Activated B cell treated with CpG ODN at 0.5 μM for 24 hours (primary cell): ENCODE measurements at regions not wholly inside any gene's neighbourhood (a gene's known extent, or its start where the extent isn't known, plus 50 kb on each side); places are given as distances from the start of the nearest gene placed in this dataset.

Experiments
- ATAC-seq: fragments of 200-7000 bp; cut with Tn5 transposase; one replicate; pipeline ENCODE4 v1.10.0; 2021; ENCODE audit warnings: low read depth, mild to moderate bottlenecking, moderate library complexity
- CTCF ChIA-PET: fragments of 350-600 bp; sonication (Branson Sonifier 250); formaldehyde crosslinking; loops from one replicate; lab custom pipeline; 2021; ENCODE audit warnings: antibody characterized with exemption; lab: Charles Lee
- POLR2A ChIA-PET: fragments of 350-600 bp; sonication (Branson Sonifier 250); formaldehyde crosslinking; loops from one replicate; lab custom pipeline; 2021; ENCODE audit warnings: antibody characterized with exemption; lab: Charles Lee
- DNase-seq: peaks from one replicate; pipeline ENCODE4 v3.0.0; 2022
- H3K27ac Mint-ChIP-seq: one replicate; pipeline ENCODE4 v1.8.0; 2020; ENCODE audit warnings: mixed read lengths
- H3K27me3 Mint-ChIP-seq: one replicate; pipeline ENCODE4 v1.8.0; 2021; ENCODE audit warnings: mixed read lengths
- H3K36me3 Mint-ChIP-seq: one replicate; pipeline ENCODE4 v1.8.0; 2021; ENCODE audit warnings: low read depth, mixed read lengths
- H3K4me1 Mint-ChIP-seq: one replicate; pipeline ENCODE4 v1.8.0; 2021; ENCODE audit warnings: mixed read lengths
- H3K4me3 Mint-ChIP-seq: one replicate; pipeline ENCODE4 v1.8.0; 2020; ENCODE audit warnings: mild to moderate bottlenecking, mixed read lengths
- H3K9me3 Mint-ChIP-seq: one replicate; pipeline ENCODE4 v1.8.0; 2020; ENCODE audit warnings: mixed read lengths
- CTCF ChIP-seq: fragments of 200-600 bp; IDR thresholded peaks from one replicate; pipeline ENCODE4 v1.8.0; 2022; ENCODE audit warnings: antibody characterized with exemption, mild to moderate bottlenecking
- intact Hi-C: fragments of 100-400 bp; cut with micrococcal nuclease; formaldehyde crosslinking; loops from one replicate; pipeline ENCODE4 v1.15.1; 2024

DNA sequence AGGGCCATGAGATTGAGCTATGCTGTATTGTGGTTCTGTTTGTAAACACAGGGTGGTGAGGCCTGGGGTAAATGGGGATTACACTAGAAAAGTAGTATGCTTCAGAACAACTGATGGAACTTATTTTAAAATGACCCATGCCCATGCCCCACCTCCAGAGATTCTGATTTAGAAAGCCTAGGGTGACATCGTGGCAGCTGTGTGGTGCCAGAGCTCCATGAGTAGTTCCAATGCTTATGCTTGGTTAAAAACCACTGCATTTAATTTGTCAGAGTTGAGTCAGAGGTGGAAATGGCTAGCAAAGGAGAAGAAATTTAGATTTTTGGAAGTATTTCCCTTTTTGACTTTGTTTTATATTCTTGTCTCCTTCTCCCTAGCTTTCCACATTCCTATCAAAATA, 63.4 kb upstream of the PDE5A start:
- ATAC-seq = no peak
- Mint-ChIP-seq H3K9me3 (peaks cover 12% of the 10 kb centered on the region), H3K27me3 (peaks cover 14% of the 10 kb centered on the region), H3K27ac (no peak overlapping the region), H3K36me3 (no peaks in the 10 kb centered on the region), H3K4me1 (no peaks in the 10 kb centered on the region), H3K4me3 (no peak overlapping the region)
- ChIA-PET CTCF (no interaction called here), POLR2A (no interaction called here)
- intact Hi-C loops = no loop called here
- TF ChIP-seq CTCF = no peak
- DNase-seq = no peak

DNA sequence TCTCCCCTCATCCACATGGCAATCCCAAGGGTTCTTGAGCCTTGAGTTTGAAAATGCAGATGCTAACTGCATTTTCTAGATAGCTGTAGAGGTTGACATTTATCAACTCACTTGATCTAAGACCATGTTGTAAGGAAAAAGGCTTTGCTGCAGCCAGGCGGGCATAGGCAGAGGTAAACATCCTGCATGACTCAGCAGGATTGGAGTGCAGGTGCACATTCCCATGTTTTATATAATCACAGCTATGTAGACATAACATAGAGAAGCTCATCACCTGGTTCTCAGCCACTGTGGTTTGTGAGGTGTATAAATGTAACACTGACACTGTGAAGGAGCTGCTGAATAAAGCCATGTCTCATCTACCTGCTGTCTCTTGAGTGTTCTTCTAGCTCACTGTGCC, 62.3 kb upstream of the PDE5A start:
- DNase-seq (no peak), ATAC-seq (no peak)
- intact Hi-C loops = no loop called here
- Mint-ChIP-seq H3K9me3 (peaks cover 12% of the 10 kb centered on the region), H3K4me1 (no peaks in the 10 kb centered on the region), H3K4me3 (no peak overlapping the region), H3K27ac (no peak overlapping the region), H3K36me3 (no peaks in the 10 kb centered on the region), H3K27me3 (peaks cover 9% of the 10 kb centered on the region)
- POLR2A ChIA-PET = no interaction called here
- CTCF ChIA-PET = no interaction called here
- no peak for TF ChIP-seq CTCF

DNA sequence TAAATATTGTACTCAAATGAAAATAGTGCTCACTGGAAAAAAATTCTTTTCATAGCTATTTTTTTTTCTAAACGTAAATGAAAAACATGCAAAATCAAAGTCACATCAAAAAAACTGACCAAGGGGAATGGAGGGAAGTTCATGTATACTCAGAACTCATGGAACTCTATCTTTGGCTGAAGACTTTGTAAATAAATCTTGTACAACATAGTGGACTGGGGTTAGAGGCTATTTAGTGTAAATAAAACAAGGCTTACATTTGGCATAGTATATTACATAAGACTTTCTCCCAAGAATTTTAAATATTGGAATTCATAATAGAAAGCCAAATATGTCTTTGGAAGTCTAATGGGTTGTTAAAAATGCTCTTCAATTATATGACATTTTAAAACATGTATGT, 59.8 kb upstream of the PDE5A start:
- Mint-ChIP-seq H3K36me3 (no peaks in the 10 kb centered on the region), H3K27me3 (peaks cover 9% of the 10 kb centered on the region), H3K4me1 (no peaks in the 10 kb centered on the region), H3K4me3 (no peak overlapping the region), H3K9me3 (peaks cover 12% of the 10 kb centered on the region), H3K27ac (no peak overlapping the region)
- intact Hi-C loops = no loop called here
- no peak for ATAC-seq
- POLR2A ChIA-PET = no interaction called here
- no peak for DNase-seq
- TF ChIP-seq CTCF = no peak
- CTCF ChIA-PET = no interaction called here

DNA sequence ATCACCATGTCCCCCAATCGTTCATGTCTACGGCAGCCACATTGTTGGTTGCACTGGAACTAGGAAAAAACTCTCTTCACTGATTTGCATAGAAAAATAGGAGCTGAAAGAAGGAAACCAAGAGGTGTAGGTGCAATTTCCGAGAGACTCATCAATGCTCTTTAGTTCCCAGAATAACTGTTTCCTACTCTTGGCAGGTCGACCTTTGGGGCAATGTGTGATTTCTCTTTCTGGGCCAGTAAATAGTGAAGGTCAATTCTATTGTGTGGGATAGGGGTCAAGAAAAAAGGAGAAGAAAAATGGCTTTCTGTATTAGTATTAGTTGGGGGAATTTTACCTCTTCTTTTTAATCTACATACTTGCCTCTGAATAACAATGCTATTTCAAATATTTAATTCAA, 55.9 kb upstream of the PDE5A start:
- TF ChIP-seq CTCF = no peak
- Mint-ChIP-seq H3K4me3 (no peak overlapping the region), H3K4me1 (no peaks in the 10 kb centered on the region), H3K27ac (no peak overlapping the region), H3K27me3 (peaks cover 2% of the 10 kb centered on the region), H3K36me3 (no peaks in the 10 kb centered on the region), H3K9me3 (no peaks in the 10 kb centered on the region)
- ATAC-seq (no peak), DNase-seq (no peak)
- intact Hi-C loops = no loop called here
- ChIA-PET POLR2A (no interaction called here), CTCF (no interaction called here)

GRCh38 chr4:119683518-119683917, 54.9 kb upstream of the PDE5A start:
- ChIA-PET CTCF (no interaction called here), POLR2A (no interaction called here)
- ATAC-seq (no peak), DNase-seq (no peak)
- Mint-ChIP-seq H3K27me3 (no peaks in the 10 kb centered on the region), H3K36me3 (no peaks in the 10 kb centered on the region), H3K9me3 (no peaks in the 10 kb centered on the region), H3K27ac (no peak overlapping the region), H3K4me3 (no peak overlapping the region), H3K4me1 (no peaks in the 10 kb centered on the region)
- intact Hi-C loops = no loop called here
- TF ChIP-seq CTCF = no peak
